ENCODE measurements at regions not wholly inside any gene's neighbourhood (a gene's known extent, or its start where the extent isn't known, plus 50 kb on each side); places are given as distances from the start of the nearest gene placed in this dataset.
"Not testable (repeated sequence)": the region's sequence is repeated elsewhere in the genome, so short reads cannot be mapped to it uniquely, and the experiment has no call there.

DNA sequence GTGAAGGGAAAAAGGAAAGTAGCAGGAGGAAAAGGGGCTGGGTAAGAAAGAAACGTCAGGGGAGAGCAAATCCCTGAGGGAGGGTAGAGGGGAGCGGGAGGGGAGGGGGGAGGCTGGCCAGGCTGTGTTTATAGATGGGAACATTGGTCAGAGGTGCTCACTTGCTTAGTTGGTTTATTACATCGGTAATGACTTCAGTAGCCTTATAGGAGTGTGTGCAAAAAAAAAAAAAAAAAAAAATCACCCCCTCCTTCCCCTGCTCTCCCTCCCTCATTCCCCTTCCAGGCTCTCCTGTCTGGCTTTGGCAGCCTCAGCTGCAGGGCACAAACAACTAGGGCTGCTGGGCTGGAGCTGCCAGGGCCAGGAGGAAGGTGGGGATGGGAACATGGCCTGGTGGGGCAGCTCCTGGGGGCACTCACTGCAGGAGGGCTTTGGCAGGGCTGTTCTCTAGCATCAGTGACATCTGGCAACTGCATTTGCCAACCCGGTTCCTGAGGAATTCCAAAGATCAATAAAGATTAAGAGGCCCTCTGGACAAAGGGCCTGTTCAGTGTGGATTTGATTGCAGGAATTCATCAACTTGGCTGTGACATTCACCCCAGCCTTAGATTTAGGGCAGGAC, 334.5 kb upstream of the FRG2C start:
- intact Hi-C loops (cut with micrococcal nuclease): no loop called here
- H3K9me3 ChIP-seq (ENCODE audit: control extremely low read depth in 1 of 3, control insufficient read depth in 2 of 3, insufficient read depth in 1 of 3, low read length in 2 of 3): no peaks in the 10 kb centered on the region
- no peaks in the 10 kb centered on the region for H3K79me2 ChIP-seq (ENCODE audit: control insufficient read depth, insufficient read depth, low read length)
- H4K20me1 ChIP-seq (ENCODE audit: control insufficient read depth, insufficient read depth, low read length, poor library complexity, severe bottlenecking): no peaks in the 10 kb centered on the region
- H3K36me3 ChIP-seq (replicated peaks in 1 of 2; ENCODE audit: control extremely low read depth in 1 of 2, control insufficient read depth in 1 of 2, extremely low read depth in 1 of 2, insufficient read depth in 2 of 2, low read length in 1 of 2): no peaks in the 10 kb centered on the region
- Mint-ChIP-seq H3K4me3 (no peak overlapping the region), H3K27me3 (peaks cover 3% of the 10 kb centered on the region), H3K27ac (no peak overlapping the region), H3K4me1 (no peaks in the 10 kb centered on the region), H3K9me3 (ENCODE audit: insufficient read depth) (no peaks in the 10 kb centered on the region)
- POLR2A ChIA-PET: no interaction called here
- no peak overlapping the region for H2AFZ ChIP-seq (ENCODE audit: insufficient read depth, low read depth, low read length, poor library complexity, severe bottlenecking)
- CTCF ChIA-PET: no interaction called here
- H3K9ac ChIP-seq (ENCODE audit: low read length): no peak overlapping the region
- no peak overlapping the region for H3K27ac ChIP-seq (ENCODE audit: low read length in 2 of 2)
- no peak for ATAC-seq (ENCODE audit: low read depth)
- DNase-seq: no peak
- TF ChIP-seq CTCF (IDR thresholded peaks at IDR 0.05) (no peak), EZH2 (IDR thresholded peaks at IDR 0.05; ENCODE audit: borderline replicate concordance, insufficient read depth, low read depth, low read length, poor library complexity, severe bottlenecking) (no peak)
- H3K4me3 ChIP-seq (ENCODE audit: control extremely low read depth in 1 of 5, extremely low read depth in 1 of 5, insufficient read depth in 1 of 5, low read depth in 2 of 5, low read length in 4 of 5): no peak overlapping the region
- no peaks in the 10 kb centered on the region for H3K27me3 ChIP-seq (replicated peaks in 1 of 4; ENCODE audit: control extremely low read depth in 1 of 4, control insufficient read depth in 3 of 4, insufficient read depth in 4 of 4, low read length in 3 of 4)
- 86% methylated on average over 1 of the region's 4 CpGs for WGBS (ENCODE audit: insufficient coverage)
- no peaks in the 10 kb centered on the region for H3K4me1 ChIP-seq (ENCODE audit: control insufficient read depth in 2 of 2, insufficient read depth in 2 of 2, low read length in 2 of 2)
- no peak overlapping the region for H3K4me2 ChIP-seq (replicated peaks; ENCODE audit: low read depth, low read length, poor library complexity, severe bottlenecking)

DNA sequence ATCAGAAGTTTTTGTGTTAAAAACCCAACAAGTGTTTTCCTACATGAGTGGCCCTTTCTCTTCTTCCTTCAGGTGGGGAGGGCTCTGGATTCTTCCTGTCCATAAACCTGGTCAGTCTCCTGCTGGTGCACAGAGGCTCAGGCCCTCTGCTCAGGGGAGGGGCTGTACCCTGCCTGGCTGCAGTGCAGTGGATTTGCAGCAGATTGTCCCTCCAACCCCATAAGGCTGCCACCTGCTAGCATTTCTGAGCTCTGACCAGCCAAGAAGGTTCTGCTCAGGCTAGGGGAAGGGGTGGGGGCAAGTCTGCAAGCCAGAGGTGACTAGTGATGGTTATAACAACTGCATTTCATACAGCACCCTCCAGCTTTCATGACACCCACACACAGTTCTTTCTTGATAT, 333.7 kb upstream of the FRG2C start:
- H3K27me3 ChIP-seq (replicated peaks in 1 of 4; ENCODE audit: control extremely low read depth in 1 of 4, control insufficient read depth in 3 of 4, insufficient read depth in 4 of 4, low read length in 3 of 4); H2AFZ ChIP-seq (ENCODE audit: insufficient read depth, low read depth, low read length, poor library complexity, severe bottlenecking); POLR2A ChIA-PET; H3K9ac ChIP-seq (ENCODE audit: low read length); H3K4me1 ChIP-seq (ENCODE audit: control insufficient read depth in 2 of 2, insufficient read depth in 2 of 2, low read length in 2 of 2); H3K4me3 ChIP-seq (ENCODE audit: control extremely low read depth in 1 of 5, extremely low read depth in 1 of 5, insufficient read depth in 1 of 5, low read depth in 2 of 5, low read length in 4 of 5); H3K9me3 Mint-ChIP-seq (ENCODE audit: insufficient read depth); H3K27ac Mint-ChIP-seq; intact Hi-C loops (cut with micrococcal nuclease); H3K27ac ChIP-seq (ENCODE audit: low read length in 2 of 2); H3K27me3 Mint-ChIP-seq; H3K9me3 ChIP-seq (ENCODE audit: control extremely low read depth in 1 of 3, control insufficient read depth in 2 of 3, insufficient read depth in 1 of 3, low read length in 2 of 3); CTCF ChIA-PET; DNase-seq; H3K36me3 ChIP-seq (replicated peaks in 1 of 2; ENCODE audit: control extremely low read depth in 1 of 2, control insufficient read depth in 1 of 2, extremely low read depth in 1 of 2, insufficient read depth in 2 of 2, low read length in 1 of 2); H3K79me2 ChIP-seq (ENCODE audit: control insufficient read depth, insufficient read depth, low read length); H3K4me1 Mint-ChIP-seq; ATAC-seq (ENCODE audit: low read depth); H3K4me2 ChIP-seq (replicated peaks; ENCODE audit: low read depth, low read length, poor library complexity, severe bottlenecking); H3K4me3 Mint-ChIP-seq; H4K20me1 ChIP-seq (ENCODE audit: control insufficient read depth, insufficient read depth, low read length, poor library complexity, severe bottlenecking): not testable (repeated sequence)

DNA sequence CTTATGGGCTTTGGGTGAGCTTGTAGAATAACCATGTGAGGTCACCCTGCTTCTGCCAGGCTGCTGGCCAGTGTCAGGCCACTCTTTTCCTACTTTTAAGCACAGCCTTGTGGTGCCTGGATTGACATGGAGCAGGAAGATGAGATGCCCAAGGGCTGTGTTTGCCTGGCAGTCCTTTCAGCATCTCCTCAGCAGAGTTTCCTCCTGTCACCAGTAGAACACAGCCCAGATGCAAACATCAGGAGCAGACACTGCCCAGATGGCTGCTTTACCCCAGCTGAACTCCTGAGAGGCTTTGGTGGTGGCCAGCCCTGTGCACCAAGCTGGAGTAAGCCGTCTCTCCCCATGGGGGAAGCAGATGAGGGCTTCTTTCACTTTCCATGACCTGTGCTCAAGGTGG, 332.0 kb upstream of the FRG2C start:
- DNase-seq; ATAC-seq (ENCODE audit: low read depth); H3K9me3 ChIP-seq (ENCODE audit: control extremely low read depth in 1 of 3, control insufficient read depth in 2 of 3, insufficient read depth in 1 of 3, low read length in 2 of 3); POLR2A ChIA-PET; CTCF ChIA-PET; H3K4me1 Mint-ChIP-seq; H3K27me3 Mint-ChIP-seq; H3K4me1 ChIP-seq (ENCODE audit: control insufficient read depth in 2 of 2, insufficient read depth in 2 of 2, low read length in 2 of 2); H3K4me3 Mint-ChIP-seq; H3K79me2 ChIP-seq (ENCODE audit: control insufficient read depth, insufficient read depth, low read length); H2AFZ ChIP-seq (ENCODE audit: insufficient read depth, low read depth, low read length, poor library complexity, severe bottlenecking); H3K4me3 ChIP-seq (ENCODE audit: control extremely low read depth in 1 of 5, extremely low read depth in 1 of 5, insufficient read depth in 1 of 5, low read depth in 2 of 5, low read length in 4 of 5); H3K27ac Mint-ChIP-seq; H4K20me1 ChIP-seq (ENCODE audit: control insufficient read depth, insufficient read depth, low read length, poor library complexity, severe bottlenecking); H3K4me2 ChIP-seq (replicated peaks; ENCODE audit: low read depth, low read length, poor library complexity, severe bottlenecking); H3K9me3 Mint-ChIP-seq (ENCODE audit: insufficient read depth); H3K27ac ChIP-seq (ENCODE audit: low read length in 2 of 2); H3K9ac ChIP-seq (ENCODE audit: low read length); H3K27me3 ChIP-seq (replicated peaks in 1 of 4; ENCODE audit: control extremely low read depth in 1 of 4, control insufficient read depth in 3 of 4, insufficient read depth in 4 of 4, low read length in 3 of 4); H3K36me3 ChIP-seq (replicated peaks in 1 of 2; ENCODE audit: control extremely low read depth in 1 of 2, control insufficient read depth in 1 of 2, extremely low read depth in 1 of 2, insufficient read depth in 2 of 2, low read length in 1 of 2); intact Hi-C loops (cut with micrococcal nuclease): not testable (repeated sequence)
- WGBS (ENCODE audit: insufficient coverage): no CpG with 5 or more reads among the region's 1 CpG
